ACC112 (cell line): ENCODE measurements at regions not wholly inside any gene's neighbourhood (a gene's known extent, or its start where the extent isn't known, plus 50 kb on each side); places are given as distances from the start of the nearest gene placed in this dataset.

Experiments used
- H2AFZ ChIP-seq: fragments of 200-600 bp; sonication (generic); one replicate; pipeline ENCODE4 v1.6.0; 2017; ENCODE audit warnings: antibody characterized with exemption, low read length; ENCODE audit not compliant: unreplicated experiment
- H3K27ac ChIP-seq: fragments of 200-600 bp; sonication (generic); 2 replicates; pipeline ENCODE4 v1.5.1; 2014; ENCODE audit warnings: low read depth, mild to moderate bottlenecking, antibody characterized with exemption, low read length, moderate library complexity
- H3K27me3 ChIP-seq: fragments of 200-600 bp; sonication (generic); 2 replicates; pipeline ENCODE4 v1.6.1; 2014; ENCODE audit warnings: mild to moderate bottlenecking, antibody characterized with exemption, low read length, moderate library complexity, mixed read lengths; ENCODE audit not compliant: insufficient read depth
- H3K36me3 ChIP-seq: fragments of 200-600 bp; sonication (generic); 2 replicates; pipeline ENCODE4 v1.6.1; 2016; ENCODE audit warnings: mild to moderate bottlenecking, antibody characterized with exemption, low read length, moderate library complexity, mixed read lengths; ENCODE audit not compliant: insufficient read depth
- H3K4me1 ChIP-seq: fragments of 200-600 bp; sonication (generic); one replicate; pipeline ENCODE4 v1.6.1; 2016; ENCODE audit warnings: low read length, mixed read lengths; ENCODE audit not compliant: insufficient read depth, unreplicated experiment, control insufficient read depth
- H3K4me3 ChIP-seq: fragments of 200-600 bp; sonication (generic); 2 replicates; pipeline ENCODE4 v1.5.1; 2014; ENCODE audit warnings: mild to moderate bottlenecking, low read depth, low read length
- H3K79me2 ChIP-seq: fragments of 200-600 bp; sonication (generic); one replicate; pipeline ENCODE4 v1.6.0; 2016; ENCODE audit warnings: low read length; ENCODE audit not compliant: control insufficient read depth, unreplicated experiment, insufficient read depth

DNA sequence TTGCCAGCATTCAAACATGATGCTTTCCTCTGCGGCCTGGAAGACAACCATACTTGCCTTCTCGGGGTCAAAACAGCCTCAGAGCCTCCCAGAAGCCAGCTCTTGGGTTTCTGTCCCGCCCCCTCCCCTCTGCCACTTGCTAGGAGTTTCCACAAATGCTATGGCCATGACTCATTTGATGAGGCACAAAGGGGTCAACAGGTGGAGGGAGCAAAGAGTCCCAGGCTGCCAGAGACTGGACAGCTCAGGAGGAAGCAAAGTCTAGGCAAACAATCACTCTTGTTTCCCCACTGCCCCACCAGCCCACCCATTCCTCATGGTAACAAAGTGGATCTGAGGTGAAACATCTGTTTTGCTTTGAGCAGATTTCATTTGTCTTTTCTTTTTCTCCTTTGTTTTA lies 551.1 kb downstream of the TNS1 start:
- H3K36me3 ChIP-seq, result no peaks in the 10 kb centered on the region
- H3K27ac ChIP-seq, result no peak overlapping the region
- H3K79me2 ChIP-seq, result no peaks in the 10 kb centered on the region
- H2AFZ ChIP-seq, result no peak overlapping the region
- no peaks in the 10 kb centered on the region; the same call in 1 of the 2 replicates for H3K27me3 ChIP-seq
- no peak overlapping the region for H3K4me3 ChIP-seq
- no peaks in the 10 kb centered on the region for H3K4me1 ChIP-seq

DNA sequence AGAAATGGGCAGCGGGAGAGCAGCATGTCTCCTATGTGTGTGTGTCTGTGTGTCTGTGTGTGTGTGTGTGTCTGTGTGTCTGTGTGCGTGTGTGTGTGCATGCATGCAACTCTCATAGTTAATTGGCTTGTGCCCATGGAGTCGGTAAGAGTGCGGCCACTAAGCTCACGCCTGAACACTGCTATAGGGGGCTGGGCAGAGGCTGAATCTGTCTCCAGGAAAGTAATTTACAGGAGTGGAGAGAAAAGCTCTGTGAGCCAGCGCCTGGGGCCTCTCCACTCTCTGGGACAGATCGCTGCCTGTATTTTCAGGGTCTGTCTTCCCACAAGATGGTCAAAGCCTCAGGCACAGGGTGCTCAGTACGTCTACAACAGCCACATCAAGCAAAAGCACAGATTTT lies 553.4 kb downstream of the TNS1 start:
- Histone ChIP-seq H3K27ac (no peak overlapping the region), H3K4me3 (no peak overlapping the region), H3K36me3 (no peaks in the 10 kb centered on the region), H3K27me3 (no peaks in the 10 kb centered on the region; the same call in 1 of the 2 replicates), H2AFZ (no peak overlapping the region), H3K4me1 (no peaks in the 10 kb centered on the region), H3K79me2 (no peaks in the 10 kb centered on the region)

DNA sequence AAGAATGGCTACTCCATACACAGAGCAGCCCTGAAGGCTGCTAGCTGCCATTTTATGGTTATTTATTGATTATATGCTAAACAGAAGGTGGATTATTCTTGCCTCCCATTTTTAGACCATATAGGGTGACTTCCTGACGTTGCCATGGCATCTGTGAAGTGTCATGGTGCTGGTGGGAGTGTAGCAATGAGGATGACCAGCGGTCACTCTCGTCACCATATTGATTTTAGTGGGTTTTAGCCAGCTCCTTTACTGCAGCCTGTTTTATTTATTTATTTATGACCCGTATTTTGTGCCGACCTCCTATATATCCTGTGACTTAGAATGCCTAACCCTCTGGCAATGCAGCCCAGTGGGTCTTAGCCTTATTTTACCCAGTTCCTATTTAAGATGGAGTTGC lies 553.9 kb downstream of the TNS1 start:
- no peaks in the 10 kb centered on the region for H3K36me3 ChIP-seq
- H3K27me3 ChIP-seq, result no peaks in the 10 kb centered on the region; the same call in 1 of the 2 replicates
- no peak overlapping the region for H3K27ac ChIP-seq
- no peak overlapping the region for H2AFZ ChIP-seq
- no peaks in the 10 kb centered on the region for H3K79me2 ChIP-seq
- no peaks in the 10 kb centered on the region for H3K4me1 ChIP-seq
- no peak overlapping the region for H3K4me3 ChIP-seq

DNA sequence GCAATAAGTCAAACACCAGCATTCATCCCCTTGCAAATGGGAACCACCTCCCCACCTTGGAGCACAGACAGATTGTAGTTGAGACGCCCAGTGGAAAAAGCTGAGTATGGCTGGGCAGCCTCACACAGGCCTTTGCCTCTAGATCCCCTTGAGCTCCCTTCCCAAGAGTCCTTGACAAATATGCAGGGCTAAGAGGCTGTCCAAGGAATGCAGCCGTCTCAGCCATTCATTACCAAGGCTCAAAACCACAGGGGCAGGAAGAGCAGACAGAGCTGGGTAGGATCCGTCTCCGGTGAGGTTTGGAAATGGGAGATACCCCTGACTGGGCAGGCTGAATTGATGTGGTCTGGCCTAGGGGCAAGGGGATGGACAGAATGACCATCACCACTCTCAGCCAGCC lies 557.1 kb downstream of the TNS1 start:
- H3K4me1 ChIP-seq, result no peaks in the 10 kb centered on the region
- no peaks in the 10 kb centered on the region; the same call in 1 of the 2 replicates for H3K27me3 ChIP-seq
- H3K27ac ChIP-seq, result no peak overlapping the region
- H3K4me3 ChIP-seq, result no peak overlapping the region
- no peaks in the 10 kb centered on the region for H3K79me2 ChIP-seq
- H2AFZ ChIP-seq, result no peak overlapping the region
- no peaks in the 10 kb centered on the region for H3K36me3 ChIP-seq

DNA sequence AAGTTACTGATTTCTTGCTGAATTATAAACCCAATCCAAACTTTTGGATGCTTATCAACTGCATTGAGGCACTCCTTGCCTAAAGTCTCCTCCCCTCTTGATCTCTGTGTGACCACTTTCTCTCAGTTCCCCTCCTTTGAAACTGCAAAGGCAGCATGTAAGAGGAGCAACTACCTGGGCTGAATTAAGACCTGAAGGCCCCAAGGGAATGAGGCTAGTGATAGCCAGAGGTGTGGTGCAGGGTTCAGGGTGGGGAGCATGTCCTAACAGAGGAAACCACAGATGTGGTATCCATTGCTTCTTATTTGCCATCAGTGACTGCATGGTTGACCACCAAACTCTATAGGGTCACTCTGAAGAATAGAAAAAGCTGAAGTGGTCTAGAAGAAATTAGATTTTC lies 557.9 kb downstream of the TNS1 start:
- H3K27ac ChIP-seq, result no peak overlapping the region
- H3K36me3 ChIP-seq, result no peaks in the 10 kb centered on the region
- H2AFZ ChIP-seq, result no peak overlapping the region
- no peaks in the 10 kb centered on the region for H3K79me2 ChIP-seq
- no peak overlapping the region for H3K4me3 ChIP-seq
- no peaks in the 10 kb centered on the region for H3K4me1 ChIP-seq
- H3K27me3 ChIP-seq, result no peaks in the 10 kb centered on the region; the same call in 1 of the 2 replicates

DNA sequence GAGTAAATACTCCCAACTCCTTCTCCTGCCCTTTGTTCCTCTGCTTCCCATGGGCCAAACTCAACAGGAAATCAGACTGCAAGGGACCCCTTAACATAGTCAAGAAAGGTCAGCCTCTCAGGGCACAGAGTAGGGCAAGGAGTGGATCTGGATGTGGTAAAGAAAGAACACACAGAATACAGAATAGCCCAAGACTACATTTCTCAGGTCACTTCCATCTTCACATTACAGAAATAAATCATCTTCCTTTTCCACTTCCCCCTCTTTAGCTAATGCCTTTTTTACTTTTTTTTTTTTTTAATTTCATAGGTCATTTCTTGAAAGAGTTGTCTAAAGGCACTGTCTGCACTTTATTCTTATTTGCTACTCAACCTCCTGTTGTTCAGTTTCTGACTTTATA lies 558.3 kb downstream of the TNS1 start:
- H3K27ac ChIP-seq, result no peak overlapping the region
- no peaks in the 10 kb centered on the region for H3K36me3 ChIP-seq
- H3K4me3 ChIP-seq, result no peak overlapping the region

DNA sequence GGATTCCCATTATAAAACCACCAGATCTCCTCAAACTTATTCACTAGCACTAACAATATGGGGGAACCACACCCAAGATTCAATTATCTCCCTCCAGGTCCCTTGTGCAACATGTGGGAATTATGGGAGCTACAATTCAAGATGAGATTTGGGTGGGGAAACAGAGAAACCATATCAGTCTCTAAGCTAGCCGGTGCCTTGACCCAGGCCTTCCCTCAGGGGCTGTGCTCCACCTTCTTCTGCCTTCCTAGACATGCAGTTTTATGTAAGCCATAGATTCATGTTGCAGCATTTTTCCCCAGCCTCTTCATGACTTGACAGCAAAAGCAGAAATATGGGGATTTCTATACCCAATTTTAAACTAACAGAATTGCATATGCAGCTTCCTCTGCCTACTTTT lies 559.2 kb downstream of the TNS1 start:
- Histone ChIP-seq H3K36me3 (no peaks in the 10 kb centered on the region), H3K4me3 (no peak overlapping the region), H3K4me1 (no peaks in the 10 kb centered on the region), H2AFZ (no peak overlapping the region), H3K79me2 (no peaks in the 10 kb centered on the region), H3K27me3 (no peaks in the 10 kb centered on the region; the same call in 1 of the 2 replicates), H3K27ac (no peak overlapping the region)

More for the DNA sequence above, 558.3 kb downstream of the TNS1 start:
- Histone ChIP-seq H2AFZ (no peak overlapping the region), H3K27me3 (no peaks in the 10 kb centered on the region; the same call in 1 of the 2 replicates), H3K79me2 (no peaks in the 10 kb centered on the region), H3K4me1 (no peaks in the 10 kb centered on the region)

DNA sequence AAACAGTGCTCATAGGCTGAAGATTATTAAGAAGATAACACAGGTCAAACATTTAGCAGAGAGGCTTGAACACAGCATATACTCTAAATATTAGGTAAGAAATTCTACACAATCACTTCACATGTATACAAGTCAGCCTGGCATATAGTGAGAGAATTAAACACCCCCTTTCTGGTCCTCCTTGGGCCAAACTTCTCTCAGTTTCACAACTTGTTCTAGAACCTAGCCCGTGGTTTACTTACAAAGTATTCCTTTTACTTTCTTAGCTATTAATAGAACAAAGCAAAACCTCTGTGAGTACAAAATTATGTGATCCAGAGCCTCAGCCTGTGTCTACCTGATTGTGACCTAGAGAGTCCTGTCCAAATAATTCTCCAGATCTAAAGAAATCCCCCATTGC lies 562.8 kb downstream of the TNS1 start:
- H2AFZ ChIP-seq, result no peak overlapping the region
- H3K27me3 ChIP-seq, result no peaks in the 10 kb centered on the region
- no peak overlapping the region for H3K4me3 ChIP-seq
- H3K79me2 ChIP-seq, result no peaks in the 10 kb centered on the region
- no peaks in the 10 kb centered on the region for H3K4me1 ChIP-seq
- H3K27ac ChIP-seq, result no peak overlapping the region
- H3K36me3 ChIP-seq, result no peaks in the 10 kb centered on the region

DNA sequence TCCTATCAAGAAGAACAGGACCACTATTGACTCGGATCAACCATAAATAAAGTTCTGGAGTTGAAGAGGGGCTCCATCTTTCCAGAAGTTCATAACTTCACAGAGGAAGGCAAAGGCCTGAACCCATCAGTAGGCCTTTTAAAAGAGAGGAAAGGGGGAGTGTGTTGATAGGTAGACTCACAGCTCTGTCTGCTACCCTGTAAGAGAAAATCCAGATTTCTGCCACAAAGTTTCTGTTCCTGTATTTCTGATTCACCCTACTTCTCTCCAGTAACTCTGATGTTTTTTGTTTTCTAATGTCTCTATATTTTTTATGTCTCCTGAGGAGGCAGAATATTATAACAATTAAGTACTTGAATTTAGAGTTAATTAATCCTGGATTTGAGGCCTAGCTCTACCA lies 564.0 kb downstream of the TNS1 start:
- Histone ChIP-seq H3K27ac (no peak overlapping the region), H3K4me1 (peaks cover 5% of the 10 kb centered on the region), H3K27me3 (no peaks in the 10 kb centered on the region), H3K79me2 (no peaks in the 10 kb centered on the region), H2AFZ (no peak overlapping the region), H3K4me3 (no peak overlapping the region), H3K36me3 (no peaks in the 10 kb centered on the region)

DNA sequence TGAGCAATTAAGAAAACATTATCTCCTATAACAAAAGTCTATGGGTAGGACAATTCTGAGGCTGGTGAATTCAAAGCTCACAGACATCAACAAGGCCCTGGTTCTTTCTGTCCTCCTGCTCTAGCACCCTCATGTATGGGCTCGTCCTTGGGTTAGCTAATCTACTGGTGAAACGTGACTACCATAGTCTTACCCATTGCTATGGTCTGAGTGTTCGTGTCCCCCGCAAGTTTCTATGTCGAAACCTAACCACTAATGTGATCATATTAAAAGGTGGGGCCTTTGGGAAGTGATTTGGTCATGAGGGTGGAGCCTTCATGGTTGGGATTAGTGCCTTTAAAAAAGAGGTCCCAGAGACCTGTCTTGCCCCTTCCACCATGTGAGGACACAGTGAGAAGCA lies 564.7 kb downstream of the TNS1 start:
- Histone ChIP-seq H3K79me2 (no peaks in the 10 kb centered on the region), H3K4me3 (no peak overlapping the region), H3K4me1 (peaks cover 5% of the 10 kb centered on the region), H3K27me3 (no peaks in the 10 kb centered on the region), H2AFZ (no peak overlapping the region), H3K27ac (no peak overlapping the region), H3K36me3 (no peaks in the 10 kb centered on the region)

DNA sequence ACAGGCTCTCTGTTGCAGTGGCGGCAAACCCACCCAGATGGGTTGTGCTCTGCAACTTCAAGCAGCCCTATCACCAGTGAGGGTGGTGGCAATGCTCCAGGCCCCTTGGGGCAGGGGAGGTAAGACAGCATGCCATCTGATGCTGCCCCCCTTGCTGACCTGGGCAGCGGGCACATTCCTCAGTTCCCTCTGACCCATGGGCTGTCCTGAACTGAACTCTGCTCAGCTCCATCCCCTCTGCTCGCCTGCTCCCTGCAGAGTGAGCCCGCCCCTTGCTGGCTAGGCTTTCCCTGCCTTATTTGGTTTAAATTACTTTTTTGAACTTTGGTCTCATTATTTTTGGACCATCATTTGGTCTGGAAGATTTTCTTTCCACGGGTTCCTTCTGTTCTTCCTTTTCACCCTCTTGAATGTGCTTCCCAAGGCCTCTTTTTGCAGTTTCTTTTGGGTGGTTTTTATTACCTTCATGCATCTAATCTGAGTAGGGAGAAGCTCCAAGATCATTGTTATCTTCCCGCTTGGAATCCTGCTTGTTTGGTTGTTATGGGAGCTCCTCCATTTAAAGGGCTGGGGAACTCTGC lies 565.4 kb downstream of the TNS1 start:
- H3K36me3 ChIP-seq, result no peaks in the 10 kb centered on the region
- no peak overlapping the region for H2AFZ ChIP-seq
- no peak overlapping the region for H3K4me3 ChIP-seq
- no peaks in the 10 kb centered on the region for H3K27me3 ChIP-seq
- no peak overlapping the region for H3K27ac ChIP-seq
- no peaks in the 10 kb centered on the region for H3K79me2 ChIP-seq
- peaks cover 5% of the 10 kb centered on the region for H3K4me1 ChIP-seq
